AG10803 (cell line): ENCODE measurements at regions not wholly inside any gene's neighbourhood (a gene's known extent, or its start where the extent isn't known, plus 50 kb on each side); places are given as distances from the start of the nearest gene placed in this dataset.

Experiments used
- DNase-seq: peaks from one replicate; pipeline ENCODE4 v3.0.0; 2010; ENCODE audit warnings: low read depth
- H3K4me3 ChIP-seq: 2 replicates; pipeline ENCODE4 v1.5.1; 2011; ENCODE audit warnings: mild to moderate bottlenecking, low read length, control low read depth
- TF ChIP-seq, protein P1 (sequence below): conservative IDR thresholded peaks from 2 replicates; pipeline ENCODE4 v1.5.1; 2011; ENCODE audit warnings: mild to moderate bottlenecking, low read length, control low read depth, inconsistent platforms

- no peak overlapping the region for H3K4me3 ChIP-seq
- TF ChIP-seq, protein P1, sequence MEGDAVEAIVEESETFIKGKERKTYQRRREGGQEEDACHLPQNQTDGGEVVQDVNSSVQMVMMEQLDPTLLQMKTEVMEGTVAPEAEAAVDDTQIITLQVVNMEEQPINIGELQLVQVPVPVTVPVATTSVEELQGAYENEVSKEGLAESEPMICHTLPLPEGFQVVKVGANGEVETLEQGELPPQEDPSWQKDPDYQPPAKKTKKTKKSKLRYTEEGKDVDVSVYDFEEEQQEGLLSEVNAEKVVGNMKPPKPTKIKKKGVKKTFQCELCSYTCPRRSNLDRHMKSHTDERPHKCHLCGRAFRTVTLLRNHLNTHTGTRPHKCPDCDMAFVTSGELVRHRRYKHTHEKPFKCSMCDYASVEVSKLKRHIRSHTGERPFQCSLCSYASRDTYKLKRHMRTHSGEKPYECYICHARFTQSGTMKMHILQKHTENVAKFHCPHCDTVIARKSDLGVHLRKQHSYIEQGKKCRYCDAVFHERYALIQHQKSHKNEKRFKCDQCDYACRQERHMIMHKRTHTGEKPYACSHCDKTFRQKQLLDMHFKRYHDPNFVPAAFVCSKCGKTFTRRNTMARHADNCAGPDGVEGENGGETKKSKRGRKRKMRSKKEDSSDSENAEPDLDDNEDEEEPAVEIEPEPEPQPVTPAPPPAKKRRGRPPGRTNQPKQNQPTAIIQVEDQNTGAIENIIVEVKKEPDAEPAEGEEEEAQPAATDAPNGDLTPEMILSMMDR, result no peak
- DNase-seq, result no peak
Measured at GRCh38 chr10:109517748-109518147, 405.6 kb downstream of the XPNPEP1 start.

- H3K4me3 ChIP-seq, result no peak overlapping the region
- no peak for DNase-seq
- TF ChIP-seq, protein P1, result no peak
Measured at GRCh38 chr10:109504401-109504800, 418.9 kb downstream of the XPNPEP1 start.

DNA sequence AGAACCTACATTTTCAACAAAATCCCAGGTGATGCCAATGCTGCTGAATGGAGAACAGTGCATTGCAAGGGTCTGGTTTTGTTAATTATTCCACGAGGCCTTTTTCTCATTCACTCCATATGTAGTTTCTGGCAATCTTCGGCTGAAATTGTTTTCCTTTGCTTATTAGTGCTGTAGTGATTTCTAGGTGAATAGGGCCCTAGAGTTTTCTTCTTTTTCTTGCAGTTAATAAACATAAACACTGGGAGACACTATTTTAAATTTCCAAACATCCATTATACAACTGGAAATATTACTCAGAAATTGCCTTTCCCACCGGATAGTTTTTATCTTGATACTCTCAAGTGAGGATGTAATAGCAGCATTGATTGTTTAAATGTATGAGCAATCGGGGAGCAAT lies 435.6 kb downstream of the XPNPEP1 start:
- DNase-seq, result no peak
- H3K4me3 ChIP-seq, result no peak overlapping the region
- TF ChIP-seq, protein P1, result no peak

- DNase-seq, result peak; percentile 2
- TF ChIP-seq, protein P1, result no peak
Measured at GRCh38 chr10:109480836-109481235, 442.5 kb downstream of the XPNPEP1 start.

DNA sequence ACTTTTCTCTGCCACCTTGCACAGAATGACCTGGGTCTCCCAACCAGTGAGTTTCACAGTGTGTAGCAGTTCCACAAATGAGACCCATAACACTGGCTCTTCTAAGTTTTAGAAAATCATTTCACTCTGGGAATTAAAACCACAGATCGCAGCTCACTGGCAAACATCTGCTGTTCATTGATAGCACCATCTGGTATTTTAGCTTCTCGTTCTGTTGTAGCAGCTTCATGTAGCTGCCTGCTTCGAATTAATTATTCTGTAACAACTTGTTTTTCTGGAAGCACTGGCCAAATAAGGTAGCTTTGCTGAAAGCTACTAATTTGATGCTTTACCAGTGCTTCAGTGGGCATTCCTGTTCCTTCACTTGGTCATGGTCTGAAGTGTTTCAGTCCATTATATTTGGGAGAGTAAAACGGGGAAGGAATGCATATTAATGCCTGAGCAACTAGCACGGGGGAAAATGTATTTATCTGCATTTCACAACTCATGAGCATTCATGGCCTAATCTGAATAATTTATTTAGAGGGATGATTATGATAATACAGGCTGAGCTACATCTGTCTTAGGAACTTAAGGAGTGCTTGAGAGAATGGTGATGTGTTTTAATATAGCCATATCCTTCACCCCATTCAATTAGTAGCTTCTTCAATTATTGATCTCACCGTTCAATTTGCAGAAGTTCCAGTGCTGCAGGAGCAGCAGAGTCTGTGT lies 447.4 kb downstream of the XPNPEP1 start:
- DNase-seq, result peak; percentile 2
- TF ChIP-seq, protein P1, result no peak
- H3K4me3 ChIP-seq, result no peak overlapping the region

More at GRCh38 chr10:109480836-109481235, 442.5 kb downstream of the XPNPEP1 start:
- H3K4me3 ChIP-seq, result no peak overlapping the region

- TF ChIP-seq, protein P1, result no peak
- DNase-seq, result no peak
- no peak overlapping the region for H3K4me3 ChIP-seq
Measured at GRCh38 chr10:109474812-109475211, 448.5 kb downstream of the XPNPEP1 start.

DNA sequence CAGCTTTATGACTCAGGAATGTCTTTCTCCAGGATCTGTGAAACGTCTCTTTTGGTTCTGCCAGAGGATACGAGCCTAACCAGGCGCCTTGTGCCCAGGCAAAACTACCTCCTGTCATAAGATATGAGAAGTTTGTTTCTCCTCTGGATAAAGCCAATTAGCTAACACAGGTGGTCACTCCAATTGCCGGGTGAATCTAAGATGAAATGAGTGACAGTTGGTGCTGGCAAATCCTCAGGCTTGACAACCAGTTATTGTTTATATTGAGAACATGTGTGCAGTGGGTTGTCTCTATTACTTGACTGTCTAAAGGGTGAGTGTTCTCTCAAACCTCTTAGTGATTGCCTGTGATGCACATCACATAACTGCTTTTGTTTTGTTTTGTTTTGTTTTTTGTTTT lies 449.1 kb downstream of the XPNPEP1 start:
- TF ChIP-seq, protein P1, result no peak
- H3K4me3 ChIP-seq, result no peak overlapping the region
- DNase-seq, result no peak
